Activated CD4-positive, alpha-beta T cell treated with anti-CD3 and anti-CD28 coated beads, Interleukin-10, Interleukin-2, amounts not matched to agents 100 ng/mL and 50 ng/mL, durations not matched to agents 16 hours and 8 hours (primary cell): ENCODE measurements at regions not wholly inside any gene's neighbourhood (a gene's known extent, or its start where the extent isn't known, plus 50 kb on each side); places are given as distances from the start of the nearest gene placed in this dataset.
"Not testable (repeated sequence)": the region's sequence is repeated elsewhere in the genome, so short reads cannot be mapped to it uniquely, and the experiment has no call there.

Experiments
- DNase-seq: peaks from one replicate; pipeline ENCODE4 v3.0.0-alpha.2; 2020

GRCh38 chr18:28288784-28289183, 111.9 kb upstream of the CDH2 start:
- DNase-seq: no peak

GRCh38 chr18:28287146-28287545, 110.2 kb upstream of the CDH2 start:
- DNase-seq: no peak

GRCh38 chr18:28284132-28284531, 107.2 kb upstream of the CDH2 start:
- DNase-seq: no peak

- DNase-seq: no peak
Measured at GRCh38 chr18:28281400-28281799, 104.5 kb upstream of the CDH2 start.

GRCh38 chr18:28269750-28270149, 92.8 kb upstream of the CDH2 start:
- no peak for DNase-seq

- no peak for DNase-seq
Measured at GRCh38 chr18:28267878-28268625, 91.1 kb upstream of the CDH2 start.

- DNase-seq: no peak
Measured at GRCh38 chr18:28267276-28267675, 90.3 kb upstream of the CDH2 start.

GRCh38 chr18:28256166-28256565, 79.2 kb upstream of the CDH2 start:
- DNase-seq: no peak

GRCh38 chr18:28248653-28249052, 71.7 kb upstream of the CDH2 start:
- DNase-seq: no peak

- not testable (repeated sequence) for DNase-seq
Measured at GRCh38 chr18:28240626-28241025, 63.7 kb upstream of the CDH2 start.

GRCh38 chr18:28236487-28236886, 59.6 kb upstream of the CDH2 start:
- DNase-seq: no peak
